Thyroid gland (tissue), 4 donors: ENCODE measurements at regions not wholly inside any gene's neighbourhood (a gene's known extent, or its start where the extent isn't known, plus 50 kb on each side); places are given as distances from the start of the nearest gene placed in this dataset.
A peak's percentile ranks its signal among the peaks of the same experiment; 100 is the strongest.

Experiments used
- DNase-seq, 2 donors: peaks; one replicate each; pipeline ENCODE4 v3.0.0-alpha.2; 2019
- H3K27ac ChIP-seq, 3 donors: fragments of 200-600 bp; sonication (generic); 1 replicate in 2 of 3; 2 replicates in 1 of 3; pipeline ENCODE4 v1.5.1; 2016 to 2019; ENCODE audit warnings: mild to moderate bottlenecking in 1 of 3, moderate library complexity in 1 of 3
- H3K27me3 ChIP-seq: fragments of 200-600 bp; sonication (generic); one replicate; pipeline ENCODE4 v1.5.1; 2019
- H3K36me3 ChIP-seq, 2 donors: fragments of 200-600 bp; sonication (generic); one replicate each; pipeline ENCODE4 v1.5.1; 2016 to 2019
- H3K4me1 ChIP-seq, 2 donors: fragments of 200-600 bp; sonication (generic); one replicate each; pipeline ENCODE4 v1.5.1; 2017 to 2019
- H3K4me3 ChIP-seq, 3 donors: fragments of 200-600 bp; sonication (generic); replicated peaks in 1 of 3; 1 replicate in 2 of 3; 2 replicates in 1 of 3; pipeline ENCODE4 v1.5.1; 2016; ENCODE audit warnings: mild to moderate bottlenecking in 1 of 3
- H3K9me3 ChIP-seq: fragments of 200-600 bp; sonication (generic); one replicate; pipeline ENCODE4 v1.5.1; 2017
- CTCF ChIP-seq, 6 experiments: fragments of 200-600 bp in 3 of 6; fragments of 450-650 bp in 3 of 6; sonication (generic) in 3 of 6; IDR thresholded peaks; one replicate each; pipeline ENCODE4 v1.5.1; 2016 to 2019; ENCODE audit warnings: antibody characterized with exemption in 6 of 6, mild to moderate bottlenecking in 2 of 6, inconsistent platforms in 1 of 6, moderate library complexity in 1 of 6
- POLR2A ChIP-seq, 2 donors: fragments of 450-650 bp; IDR thresholded peaks; one replicate each; pipeline ENCODE4 v1.6.1; 2017; ENCODE audit warnings: antibody characterized with exemption in 2 of 2, mild to moderate bottlenecking in 2 of 2, moderate library complexity in 1 of 2
- WGBS, 2 donors: methylation state at CpG; one replicate each; pipeline ENCODE4 v1.1.5; 2017; 5-methylcytosine and 5-hydroxymethylcytosine counted together
- intact Hi-C: fragments of 100-400 bp; cut with DNase I; formaldehyde crosslinking; loops from one replicate; pipeline ENCODE4 v1.15.1; 2023

DNA sequence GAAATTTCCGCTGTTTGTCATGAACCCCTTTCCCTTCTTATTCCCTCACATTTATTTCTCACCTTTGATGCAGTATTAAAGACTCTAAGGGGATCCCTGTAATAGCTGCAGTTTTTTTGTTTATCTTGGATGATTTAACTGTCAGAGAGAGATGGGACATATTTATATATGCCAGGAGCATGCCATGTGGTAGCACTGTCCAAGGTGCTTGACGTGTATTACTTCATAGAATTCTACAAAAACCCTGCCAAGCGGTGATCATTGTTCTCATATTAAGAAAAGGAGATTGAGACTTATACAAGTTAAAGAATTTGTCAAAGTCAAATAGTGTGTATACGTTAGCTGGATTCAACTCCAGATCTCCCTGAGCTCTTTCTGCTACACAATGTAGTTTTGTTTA, 78.2 kb downstream of the SPRY1 start:
- peaks cover 5 to 12% of the 10 kb centered on the region in 2 donors for H3K4me1 ChIP-seq
- TF ChIP-seq POLR2A (IDR thresholded peaks at IDR 0.05) (no peak), CTCF (IDR thresholded peaks at IDR 0.05) (no peak)
- 95% methylated on average over 4 of the region's 4 CpGs for WGBS, 2 donors
- H3K4me3 ChIP-seq, result no peak overlapping the region
- H3K9me3 ChIP-seq, result no peaks in the 10 kb centered on the region
- no peak overlapping the region for H3K27ac ChIP-seq
- no peaks in the 10 kb centered on the region for H3K36me3 ChIP-seq
- DNase-seq, result no peak
- intact Hi-C loops, result no loop called here
- no peaks in the 10 kb centered on the region for H3K27me3 ChIP-seq

DNA sequence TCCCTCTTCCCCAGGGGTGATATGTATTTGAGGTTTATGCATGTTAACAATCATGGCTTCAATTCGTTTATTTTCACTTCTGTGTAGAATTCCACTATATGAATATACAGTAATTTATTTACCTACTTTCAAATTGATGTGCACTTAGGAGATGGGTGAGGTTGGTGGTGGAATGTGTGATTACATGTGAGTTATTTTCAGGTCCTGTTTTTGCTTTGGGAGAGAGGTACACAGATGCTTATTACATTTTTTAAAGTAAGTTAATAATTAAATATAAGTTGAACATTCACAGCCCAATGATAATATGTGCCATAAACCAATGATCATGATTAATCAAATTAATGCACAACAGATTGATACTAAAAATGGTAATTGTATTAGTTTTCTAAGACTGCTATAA, 79.5 kb downstream of the SPRY1 start:
- TF ChIP-seq POLR2A (IDR thresholded peaks at IDR 0.05) (no peak), CTCF (IDR thresholded peaks at IDR 0.05) (no peak)
- 0 to 40% methylated on average over 1 of the region's 1 CpG for WGBS, 2 donors
- Histone ChIP-seq H3K36me3 (no peaks in the 10 kb centered on the region), H3K27me3 (no peaks in the 10 kb centered on the region), H3K9me3 (no peaks in the 10 kb centered on the region), H3K4me1 (peaks cover 10 to 16% of the 10 kb centered on the region in 2 donors), H3K4me3 (no peak overlapping the region), H3K27ac (no peak overlapping the region)
- DNase-seq, result no peak
- intact Hi-C loops, result no loop called here

- Histone ChIP-seq H3K36me3 (no peaks in the 10 kb centered on the region), H3K27ac (peak overlapping the region in 1 of 3 donors; percentile 67), H3K4me1 (peaks cover 10 to 16% of the 10 kb centered on the region in 2 donors), H3K9me3 (no peaks in the 10 kb centered on the region), H3K27me3 (no peaks in the 10 kb centered on the region), H3K4me3 (no peak overlapping the region)
- no peak for TF ChIP-seq POLR2A (IDR thresholded peaks at IDR 0.05)
- no peak for TF ChIP-seq CTCF (IDR thresholded peaks at IDR 0.05)
- WGBS, 2 donors, result 77% methylated on average over 8 of the region's 8 CpGs
- no peak for DNase-seq
- intact Hi-C loops, result no loop called here
Observed at GRCh38 chr4:123477711-123478209, 81.2 kb downstream of the SPRY1 start.

DNA sequence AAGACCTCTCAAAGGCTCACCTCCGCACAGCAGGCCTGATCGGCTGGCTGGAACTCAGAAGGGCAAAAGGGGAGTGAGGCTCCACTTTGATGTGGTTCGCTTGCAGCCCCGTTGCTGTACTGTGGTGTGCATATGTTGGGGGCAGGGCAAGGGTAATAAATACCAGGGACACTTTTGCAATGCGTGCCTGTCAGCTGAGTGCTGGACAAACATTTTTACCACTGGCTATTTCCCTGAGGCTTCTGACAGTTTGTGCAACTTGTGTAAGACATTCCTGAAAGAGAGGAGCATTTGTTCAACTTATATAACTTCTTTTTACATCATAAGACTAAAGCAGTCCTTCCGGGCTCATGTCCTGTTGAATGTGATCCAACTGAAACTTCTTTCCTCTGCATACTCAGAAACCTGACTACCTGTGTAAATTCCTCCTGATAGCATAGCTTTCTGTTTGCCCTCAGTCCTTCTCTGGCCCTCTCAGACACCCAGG, 82.3 kb downstream of the SPRY1 start:
- peak overlapping the region; percentile 63 to 85 (median 67) for H3K27ac ChIP-seq
- intact Hi-C loops, result no loop called here

More for the DNA sequence above, 82.3 kb downstream of the SPRY1 start:
- Histone ChIP-seq H3K4me1 (peaks cover 10 to 16% of the 10 kb centered on the region in 2 donors), H3K9me3 (no peaks in the 10 kb centered on the region), H3K4me3 (no peak overlapping the region), H3K36me3 (no peaks in the 10 kb centered on the region), H3K27me3 (no peaks in the 10 kb centered on the region)
- TF ChIP-seq CTCF (IDR thresholded peaks at IDR 0.05) (no peak), POLR2A (IDR thresholded peaks at IDR 0.05) (no peak)
- peak; percentile 34 to 52 for DNase-seq
- 38 to 41% methylated on average over 6 of the region's 6 CpGs for WGBS, 2 donors
